ENCODE measurements at regions not wholly inside any gene's neighbourhood (a gene's known extent, or its start where the extent isn't known, plus 50 kb on each side); places are given as distances from the start of the nearest gene placed in this dataset.

DNA sequence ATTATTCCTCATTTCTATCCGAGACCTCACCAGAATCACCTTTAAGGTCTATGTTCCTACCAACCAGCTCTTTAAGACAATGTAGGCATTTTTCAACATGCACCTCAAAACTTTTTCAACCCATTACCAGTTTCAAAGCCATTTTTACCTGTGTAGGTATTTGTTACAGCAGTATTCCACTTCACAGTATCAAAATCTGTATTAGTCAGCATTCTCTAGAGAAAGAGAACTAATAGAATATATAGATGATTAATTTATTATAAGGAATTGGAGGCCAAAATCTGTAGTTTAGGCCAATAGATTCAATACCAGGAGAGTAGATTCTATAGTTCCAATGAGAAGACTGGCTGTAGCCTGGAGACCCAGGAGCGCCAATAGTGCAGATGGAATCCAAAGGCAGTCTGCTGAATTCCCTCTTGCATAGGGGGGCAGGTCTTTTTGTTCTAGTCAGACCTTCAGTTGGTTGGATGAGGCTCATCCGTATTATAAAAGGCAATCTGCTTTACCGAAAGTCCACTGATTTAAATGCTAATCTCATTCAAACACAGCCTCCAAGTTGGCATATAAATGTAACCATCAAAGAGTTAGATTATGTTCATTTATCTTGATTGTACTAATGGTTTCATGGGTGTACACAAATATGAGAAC lies 151.6 kb upstream of the SYT1 start:
- TF ChIP-seq CTCF (conservative IDR thresholded peaks at IDR 0.05; ENCODE audit: low read depth, low read length): no peak
- TF ChIP-seq, protein P1, sequence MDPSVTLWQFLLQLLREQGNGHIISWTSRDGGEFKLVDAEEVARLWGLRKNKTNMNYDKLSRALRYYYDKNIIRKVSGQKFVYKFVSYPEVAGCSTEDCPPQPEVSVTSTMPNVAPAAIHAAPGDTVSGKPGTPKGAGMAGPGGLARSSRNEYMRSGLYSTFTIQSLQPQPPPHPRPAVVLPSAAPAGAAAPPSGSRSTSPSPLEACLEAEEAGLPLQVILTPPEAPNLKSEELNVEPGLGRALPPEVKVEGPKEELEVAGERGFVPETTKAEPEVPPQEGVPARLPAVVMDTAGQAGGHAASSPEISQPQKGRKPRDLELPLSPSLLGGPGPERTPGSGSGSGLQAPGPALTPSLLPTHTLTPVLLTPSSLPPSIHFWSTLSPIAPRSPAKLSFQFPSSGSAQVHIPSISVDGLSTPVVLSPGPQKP (IDR thresholded peaks at IDR 0.05; ENCODE audit: borderline replicate concordance, low read depth, low read length): no peak
- no peak for TF ChIP-seq MAZ (IDR thresholded peaks at IDR 0.05; ENCODE audit: borderline replicate concordance, low read depth, low read length)
- TF ChIP-seq POLR2A (IDR thresholded peaks at IDR 0.05; ENCODE audit: low read depth, low read length): no peak
- peak; percentile 62 for TF ChIP-seq MAFK (IDR thresholded peaks at IDR 0.05; ENCODE audit: low read depth, low read length)
- TF ChIP-seq MXI1 (IDR thresholded peaks at IDR 0.05; ENCODE audit: borderline replicate concordance, low read depth, low read length): no peak
